ENCODE measurements at regions not wholly inside any gene's neighbourhood (a gene's known extent, or its start where the extent isn't known, plus 50 kb on each side); places are given as distances from the start of the nearest gene placed in this dataset.

GRCh38 chr17:77503916-77504651 lies 363.3 kb downstream of the SEC14L1 start:
- TF ChIP-seq, protein P1, sequence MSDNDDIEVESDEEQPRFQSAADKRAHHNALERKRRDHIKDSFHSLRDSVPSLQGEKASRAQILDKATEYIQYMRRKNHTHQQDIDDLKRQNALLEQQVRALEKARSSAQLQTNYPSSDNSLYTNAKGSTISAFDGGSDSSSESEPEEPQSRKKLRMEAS (IDR thresholded peaks at IDR 0.05) = no peak
- TF ChIP-seq EP300 (IDR thresholded peaks at IDR 0.05; ENCODE audit: borderline replicate concordance) = no peak
- no peak for TF ChIP-seq RAD21 (IDR thresholded peaks at IDR 0.05; ENCODE audit: low read depth)

All from Ishikawa (cell line).